Breast epithelium (tissue), 3 donors: ENCODE measurements at regions not wholly inside any gene's neighbourhood (a gene's known extent, or its start where the extent isn't known, plus 50 kb on each side); places are given as distances from the start of the nearest gene placed in this dataset.

Experiments used
- CTCF ChIP-seq, 3 donors: fragments of 450-650 bp; IDR thresholded peaks; one replicate each; pipeline ENCODE4 v1.5.1; 2016 to 2017; ENCODE audit warnings: antibody characterized with exemption in 3 of 3, mild to moderate bottlenecking in 3 of 3, moderate library complexity in 3 of 3
- POLR2A ChIP-seq: fragments of 450-650 bp; IDR thresholded peaks from one replicate; pipeline ENCODE4 v1.6.1; 2016; ENCODE audit warnings: antibody characterized with exemption, mild to moderate bottlenecking, moderate library complexity
- POLR2AphosphoS5 ChIP-seq, 3 donors: sonication (generic); formaldehyde crosslinking; IDR thresholded peaks; one replicate each; pipeline ENCODE4 v1.6.1; 2017; ENCODE audit warnings: antibody characterized with exemption in 3 of 3

DNA sequence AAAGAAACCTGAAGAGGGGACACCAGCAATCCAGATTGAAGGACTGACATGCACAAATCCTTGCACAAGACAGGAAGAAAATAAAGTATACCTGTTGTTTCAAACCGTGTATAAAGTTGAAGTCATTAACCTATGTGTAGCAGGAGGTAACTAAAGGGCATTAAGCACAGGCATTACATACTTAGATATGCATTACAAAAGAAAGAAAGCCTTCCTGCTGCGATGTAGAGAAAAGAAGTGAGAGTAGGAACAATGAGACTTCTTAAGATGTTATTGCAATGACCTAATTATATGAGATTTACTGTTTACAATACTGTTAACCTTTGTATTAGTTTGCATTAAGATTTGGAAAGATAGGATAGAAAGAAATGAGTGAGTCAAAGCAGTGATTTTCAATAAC is 308.9 kb upstream of the PTPRD start:
- TF ChIP-seq POLR2A (no peak), CTCF (IDR thresholded peaks at IDR 0.05) (no peak), POLR2AphosphoS5 (IDR thresholded peaks at IDR 0.05) (no peak)
